Kidney epithelial cell (primary cell): ENCODE measurements at regions not wholly inside any gene's neighbourhood (a gene's known extent, or its start where the extent isn't known, plus 50 kb on each side); places are given as distances from the start of the nearest gene placed in this dataset.

Source experiments
- DNase-seq: peaks from one replicate; pipeline ENCODE4 v3.0.0-alpha.2; 2010; ENCODE audit warnings: low read depth
- H3K27me3 ChIP-seq: 2 replicates; pipeline ENCODE4 v1.6.0; 2011; ENCODE audit warnings: low read length; ENCODE audit not compliant: control insufficient read depth, insufficient read depth
- H3K36me3 ChIP-seq: 2 replicates; pipeline ENCODE4 v1.5.1; 2011; ENCODE audit warnings: low read length; ENCODE audit not compliant: control insufficient read depth, insufficient read depth
- H3K4me3 ChIP-seq: 2 replicates; pipeline ENCODE4 v1.5.1; 2011; ENCODE audit warnings: low read depth, mild to moderate bottlenecking, control low read depth, low read length
- CTCF ChIP-seq: IDR thresholded peaks from 2 replicates; pipeline ENCODE4 v1.5.1; 2011; ENCODE audit warnings: mild to moderate bottlenecking, moderate library complexity, low read length, control low read depth, inconsistent platforms; ENCODE audit not compliant: insufficient read depth, poor library complexity, severe bottlenecking

DNA sequence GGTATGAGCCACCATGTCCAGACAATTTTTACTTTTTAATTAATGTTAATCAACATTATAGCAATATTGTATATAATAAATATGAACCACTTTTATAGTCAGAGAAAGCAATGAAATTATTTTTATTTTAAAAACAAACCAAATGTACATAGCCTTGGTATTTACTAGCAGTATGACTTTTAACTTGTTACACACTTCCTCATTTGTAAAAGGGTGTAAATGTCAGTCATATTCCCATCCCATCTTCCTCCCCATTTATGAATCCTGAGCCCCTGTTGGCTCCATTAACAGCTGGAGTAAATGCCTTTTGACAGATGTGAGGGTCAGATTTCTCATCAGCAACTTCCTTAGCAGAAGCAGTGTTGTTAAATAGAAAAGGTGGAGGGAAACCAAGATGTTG lies 179.6 kb upstream of the SPRY1 start:
- Histone ChIP-seq H3K36me3 (no peaks in the 10 kb centered on the region), H3K4me3 (no peak overlapping the region), H3K27me3 (no peaks in the 10 kb centered on the region)
- DNase-seq = no peak
- no peak for TF ChIP-seq CTCF

DNA sequence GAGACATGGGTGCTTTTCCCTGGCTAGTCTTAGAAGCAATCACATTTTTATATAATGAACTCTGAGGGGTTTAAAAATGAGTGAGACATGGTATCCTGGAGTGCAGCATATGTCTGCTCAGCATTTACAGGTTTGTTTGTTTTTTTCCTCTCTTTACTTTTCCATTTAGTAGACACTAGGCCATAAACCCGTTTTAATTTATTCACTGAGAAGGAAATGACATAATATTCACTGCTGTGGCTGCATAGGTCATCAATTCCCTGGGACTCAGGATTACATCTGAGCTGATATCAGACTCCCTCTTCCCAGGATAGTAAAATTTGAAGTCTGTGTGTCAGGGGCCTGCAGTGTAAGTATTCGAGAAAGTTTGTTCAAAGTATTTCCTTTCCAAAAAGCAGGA lies 178.9 kb upstream of the SPRY1 start:
- Histone ChIP-seq H3K4me3 (no peak overlapping the region), H3K27me3 (no peaks in the 10 kb centered on the region), H3K36me3 (no peaks in the 10 kb centered on the region)
- no peak for DNase-seq
- no peak for TF ChIP-seq CTCF

DNA sequence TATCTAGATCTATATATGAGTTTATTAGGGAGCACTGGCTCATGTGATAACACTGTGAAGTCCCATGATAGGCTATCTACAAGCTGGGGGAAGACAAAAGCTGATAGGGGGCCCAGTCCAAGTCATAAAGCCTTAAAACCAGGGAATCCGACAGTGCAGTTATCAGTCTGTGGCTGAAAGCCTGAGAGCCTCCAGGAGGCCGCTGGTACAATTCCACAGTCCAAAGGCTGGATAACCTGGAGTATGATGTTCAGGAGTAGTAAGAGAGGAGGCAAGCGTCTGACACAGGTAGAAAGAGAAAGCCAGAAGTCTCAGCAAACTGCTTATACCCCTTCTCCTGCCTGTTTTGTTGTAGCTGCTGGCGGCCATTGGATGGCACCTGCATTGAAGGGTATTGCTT lies 177.6 kb upstream of the SPRY1 start:
- no peaks in the 10 kb centered on the region for H3K36me3 ChIP-seq
- H3K27me3 ChIP-seq = no peaks in the 10 kb centered on the region
- no peak for TF ChIP-seq CTCF
- no peak overlapping the region for H3K4me3 ChIP-seq
- DNase-seq = no peak

DNA sequence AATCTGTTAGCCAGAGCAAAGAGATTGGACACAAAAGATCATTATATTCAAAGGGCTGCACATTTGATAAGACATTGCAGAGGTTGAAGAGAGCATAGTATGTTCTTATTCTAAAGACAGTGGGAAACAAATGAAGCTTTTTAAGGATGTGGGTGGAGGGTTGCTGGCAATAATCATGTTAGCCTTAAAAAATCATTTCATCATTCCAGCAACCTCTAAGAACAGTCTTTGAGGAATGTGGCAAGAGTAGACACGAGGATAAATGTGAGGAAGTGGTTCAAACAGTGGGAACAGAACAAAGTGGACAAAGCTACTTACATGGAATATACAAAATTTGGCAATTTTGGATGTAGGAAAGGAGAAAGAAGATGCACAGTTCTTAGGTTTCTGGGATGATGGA lies 167.3 kb upstream of the SPRY1 start:
- DNase-seq = no peak
- Histone ChIP-seq H3K27me3 (no peaks in the 10 kb centered on the region), H3K4me3 (no peak overlapping the region), H3K36me3 (no peaks in the 10 kb centered on the region)
- no peak for TF ChIP-seq CTCF

DNA sequence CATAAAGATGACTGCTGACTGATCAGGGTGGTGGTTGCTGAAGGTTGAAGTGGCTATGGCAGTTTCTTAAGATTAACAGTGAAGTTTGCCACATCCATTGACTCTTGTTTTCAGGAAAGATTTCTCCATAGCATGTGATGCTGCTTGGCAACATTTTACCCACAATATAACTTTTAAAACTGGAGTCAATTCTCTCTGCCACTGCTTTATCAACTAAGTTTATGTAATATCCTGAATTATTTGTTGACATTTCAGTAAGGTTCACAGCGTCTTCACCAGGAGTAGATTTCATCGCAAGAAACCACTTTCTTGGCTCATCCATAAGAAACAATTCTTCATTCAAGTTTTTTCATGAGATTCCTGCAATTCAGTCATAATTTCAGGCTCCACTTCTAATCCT lies 166.5 kb upstream of the SPRY1 start:
- no peaks in the 10 kb centered on the region for H3K36me3 ChIP-seq
- no peak for DNase-seq
- no peak overlapping the region for H3K4me3 ChIP-seq
- H3K27me3 ChIP-seq = no peaks in the 10 kb centered on the region
- no peak for TF ChIP-seq CTCF

- no peak for TF ChIP-seq CTCF
- no peak overlapping the region for H3K4me3 ChIP-seq
- no peaks in the 10 kb centered on the region for H3K36me3 ChIP-seq
- DNase-seq = no peak
- H3K27me3 ChIP-seq = no peaks in the 10 kb centered on the region
Observed at GRCh38 chr4:123232439-123232838, 164.2 kb upstream of the SPRY1 start.
